ENCODE measurements at regions not wholly inside any gene's neighbourhood (a gene's known extent, or its start where the extent isn't known, plus 50 kb on each side); places are given as distances from the start of the nearest gene placed in this dataset.

DNA sequence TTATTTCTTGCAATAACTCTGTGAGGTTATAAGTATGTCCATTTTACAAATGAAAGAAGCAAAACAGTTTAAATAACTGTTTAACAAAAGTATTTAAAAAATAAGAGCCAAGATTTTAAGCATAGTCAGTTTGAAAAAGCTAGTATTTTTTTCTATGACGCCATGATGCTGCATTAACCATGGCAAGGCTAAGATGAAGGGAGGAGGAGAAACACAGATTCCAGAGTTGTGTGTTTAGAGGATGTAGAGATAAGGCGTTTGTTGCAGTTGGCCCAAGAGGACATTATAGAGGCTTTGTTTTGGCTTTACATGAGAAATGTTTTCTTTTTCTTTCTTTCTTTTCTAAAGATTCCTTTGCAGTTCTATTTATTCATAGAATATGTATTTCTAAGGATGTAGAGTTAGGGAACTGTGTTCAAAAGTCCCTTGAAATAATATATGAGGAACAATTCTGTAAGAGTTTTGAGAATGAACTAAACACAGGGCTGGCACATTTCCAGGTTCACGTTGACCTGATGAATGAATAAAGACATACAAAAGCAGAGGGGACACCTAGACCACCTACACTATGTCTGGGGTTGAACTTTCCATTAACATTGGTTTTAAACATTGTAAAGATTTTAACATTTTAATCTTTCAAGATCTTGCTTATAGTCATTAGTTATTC is 244.2 kb downstream of the KCNS3 start:
- TF ChIP-seq CTCF (IDR thresholded peaks at IDR 0.05) = no peak
- TF ChIP-seq ZFX (IDR thresholded peaks at IDR 0.05; ENCODE audit: borderline replicate concordance) = no peak
